ENCODE measurements at regions not wholly inside any gene's neighbourhood (a gene's known extent, or its start where the extent isn't known, plus 50 kb on each side); places are given as distances from the start of the nearest gene placed in this dataset.

DNA sequence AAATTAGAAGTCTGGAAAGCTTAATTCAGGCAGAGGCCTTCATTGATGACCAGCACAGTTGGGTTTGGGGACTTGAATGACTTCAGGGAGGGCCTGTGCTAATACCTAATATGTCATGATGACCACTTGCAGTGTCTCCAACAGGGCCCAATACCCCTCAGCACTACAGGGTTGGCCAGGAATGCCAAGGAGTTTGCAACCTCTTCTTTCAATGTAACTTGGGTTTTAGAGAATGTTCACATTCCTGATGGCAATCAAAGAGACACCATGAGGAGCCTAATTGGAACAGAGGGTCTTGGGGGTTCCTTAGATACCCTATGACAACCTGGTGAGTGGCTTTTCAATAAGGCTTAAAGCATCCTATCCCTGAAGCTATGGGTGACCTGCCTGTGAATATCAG is 52.4 kb upstream of the ST8SIA3 start:
- Mint-ChIP-seq H3K4me3 (ENCODE audit: low read depth) (no peak overlapping the region), H3K36me3 (ENCODE audit: insufficient read depth) (no peaks in the 10 kb centered on the region), H3K9me3 (ENCODE audit: low read depth) (no peaks in the 10 kb centered on the region), H3K27ac (no peak overlapping the region), H3K27me3 (peaks cover 10% of the 10 kb centered on the region), H3K4me1 (ENCODE audit: low read depth) (peaks cover 6% of the 10 kb centered on the region)
- no peak for DNase-seq (ENCODE audit: low spot score, unreplicated experiment)
- TF ChIP-seq CTCF (IDR thresholded peaks at IDR 0.05; ENCODE audit: unreplicated experiment), result no peak

DNA sequence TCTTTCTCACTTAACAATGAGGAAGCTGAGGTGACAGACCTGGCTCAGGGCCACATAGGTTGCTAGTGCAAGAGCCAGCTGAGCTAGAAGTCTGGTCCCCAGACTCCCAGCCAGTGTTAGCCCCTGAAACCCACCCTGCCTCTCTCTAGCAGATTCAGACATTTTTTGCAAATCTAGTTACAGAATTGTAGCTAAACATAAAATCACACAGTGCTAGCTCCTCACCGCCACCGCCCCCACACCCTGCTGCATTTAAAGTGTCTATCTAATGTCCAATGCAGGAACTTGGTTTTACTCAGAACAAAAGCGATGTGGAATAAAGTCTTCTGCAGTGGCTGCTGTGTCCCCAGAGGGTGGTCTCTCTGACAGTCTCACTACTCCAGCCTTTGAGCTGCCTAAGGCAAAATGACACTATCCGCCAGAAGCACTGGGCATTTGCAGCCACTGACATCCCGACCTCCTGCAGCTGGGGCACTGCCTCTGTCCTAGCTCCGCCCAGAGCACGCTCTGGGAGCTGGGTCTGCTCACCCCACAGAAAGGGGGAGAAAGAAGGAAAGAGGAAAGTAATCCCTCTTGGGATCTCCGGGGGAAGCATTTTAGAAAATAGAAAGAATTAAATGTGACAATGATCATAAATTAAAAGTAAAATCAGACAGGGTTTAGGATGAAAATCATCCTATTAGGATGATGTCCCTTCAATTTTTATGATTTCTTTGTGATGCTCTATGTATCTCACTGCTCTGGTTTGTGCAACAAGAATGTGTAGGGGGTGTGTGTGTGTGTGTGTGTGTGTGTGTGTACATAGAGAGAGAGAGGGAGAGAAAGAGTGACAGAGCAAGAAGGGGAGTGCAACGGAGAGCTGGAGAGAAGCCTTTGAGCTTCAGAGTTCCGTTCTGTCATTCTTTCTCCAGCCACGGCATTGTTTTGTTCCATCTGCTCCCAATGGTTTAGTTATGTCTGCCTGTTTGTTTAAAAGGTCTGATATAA is 50.5 kb upstream of the ST8SIA3 start:
- no peak for TF ChIP-seq CTCF (IDR thresholded peaks at IDR 0.05; ENCODE audit: unreplicated experiment)
- Mint-ChIP-seq H3K27me3 (peaks cover 10% of the 10 kb centered on the region), H3K9me3 (ENCODE audit: low read depth) (no peaks in the 10 kb centered on the region), H3K4me1 (ENCODE audit: low read depth) (peaks cover 6% of the 10 kb centered on the region), H3K36me3 (ENCODE audit: insufficient read depth) (no peaks in the 10 kb centered on the region), H3K27ac (no peak overlapping the region), H3K4me3 (ENCODE audit: low read depth) (no peak overlapping the region)
- no peak for DNase-seq (ENCODE audit: low spot score, unreplicated experiment)
